ENCODE measurements at regions not wholly inside any gene's neighbourhood (a gene's known extent, or its start where the extent isn't known, plus 50 kb on each side); places are given as distances from the start of the nearest gene placed in this dataset.

GRCh38 chr17:14768923-14769322 is 468.0 kb downstream of the HS3ST3B1 start:
- DNase-seq (ENCODE audit: low read depth in 3 of 3): no peak

- no peak for DNase-seq (ENCODE audit: low read depth in 3 of 3)
These were observed 462.0 kb downstream of the HS3ST3B1 start for GRCh38 chr17:14762736-14763479.

- no peak for DNase-seq (ENCODE audit: low read depth in 3 of 3)
These were observed 460.0 kb downstream of the HS3ST3B1 start for GRCh38 chr17:14760719-14761411.

- no peak for DNase-seq (ENCODE audit: low read depth in 3 of 3)
These were observed 459.3 kb downstream of the HS3ST3B1 start for GRCh38 chr17:14760212-14760611.

GRCh38 chr17:14759325-14759724 is 458.4 kb downstream of the HS3ST3B1 start:
- no peak for DNase-seq (ENCODE audit: low read depth in 3 of 3)

GRCh38 chr17:14756479-14756878 is 455.6 kb downstream of the HS3ST3B1 start:
- DNase-seq (ENCODE audit: low read depth in 3 of 3): no peak

- no peak for DNase-seq (ENCODE audit: low read depth in 3 of 3)
These were observed 454.1 kb downstream of the HS3ST3B1 start for GRCh38 chr17:14755002-14755401.

- no peak for DNase-seq (ENCODE audit: low read depth in 3 of 3)
These were observed 452.5 kb downstream of the HS3ST3B1 start for GRCh38 chr17:14753383-14753782.

- no peak for DNase-seq (ENCODE audit: low read depth in 3 of 3)
These were observed 451.1 kb downstream of the HS3ST3B1 start for GRCh38 chr17:14752011-14752410.

- DNase-seq (ENCODE audit: low read depth in 3 of 3): no peak
These were observed 450.0 kb downstream of the HS3ST3B1 start for GRCh38 chr17:14750866-14751265.

- no peak for DNase-seq (ENCODE audit: low read depth in 3 of 3)
These were observed 448.4 kb downstream of the HS3ST3B1 start for GRCh38 chr17:14749269-14749668.

- peak in 1 of 3 donors; percentile 12 for DNase-seq (ENCODE audit: low read depth in 3 of 3)
These were observed 447.3 kb downstream of the HS3ST3B1 start for GRCh38 chr17:14748036-14748710.

GRCh38 chr17:14747603-14747950 is 446.7 kb downstream of the HS3ST3B1 start:
- DNase-seq (ENCODE audit: low read depth in 3 of 3): no peak

- DNase-seq (ENCODE audit: low read depth in 3 of 3): no peak
These were observed 446.1 kb downstream of the HS3ST3B1 start for GRCh38 chr17:14746822-14747602.

GRCh38 chr17:14745541-14745940 is 444.7 kb downstream of the HS3ST3B1 start:
- no peak for DNase-seq (ENCODE audit: low read depth in 3 of 3)

- no peak for DNase-seq (ENCODE audit: low read depth in 3 of 3)
These were observed 444.0 kb downstream of the HS3ST3B1 start for GRCh38 chr17:14744761-14745473.

GRCh38 chr17:14741491-14741890 is 440.6 kb downstream of the HS3ST3B1 start:
- no peak for DNase-seq (ENCODE audit: low read depth in 3 of 3)

- DNase-seq (ENCODE audit: low read depth in 3 of 3): no peak
These were observed 439.0 kb downstream of the HS3ST3B1 start for GRCh38 chr17:14739656-14740431.

GRCh38 chr17:14738652-14738988 is 437.7 kb downstream of the HS3ST3B1 start:
- DNase-seq (ENCODE audit: low read depth in 3 of 3): no peak

GRCh38 chr17:14737984-14738651 is 437.2 kb downstream of the HS3ST3B1 start:
- no peak for DNase-seq (ENCODE audit: low read depth in 3 of 3)
